HG02763 (cell line): ENCODE measurements at regions not wholly inside any gene's neighbourhood (a gene's known extent, or its start where the extent isn't known, plus 50 kb on each side); places are given as distances from the start of the nearest gene placed in this dataset.

ENCODE experiments used
- ATAC-seq: cut with Tn5 transposase; IDR thresholded peaks from one replicate; pipeline ENCODE4 v1.9.1; 2021; ENCODE audit warnings: mild to moderate bottlenecking, moderate library complexity; ENCODE audit not compliant: unreplicated experiment

DNA sequence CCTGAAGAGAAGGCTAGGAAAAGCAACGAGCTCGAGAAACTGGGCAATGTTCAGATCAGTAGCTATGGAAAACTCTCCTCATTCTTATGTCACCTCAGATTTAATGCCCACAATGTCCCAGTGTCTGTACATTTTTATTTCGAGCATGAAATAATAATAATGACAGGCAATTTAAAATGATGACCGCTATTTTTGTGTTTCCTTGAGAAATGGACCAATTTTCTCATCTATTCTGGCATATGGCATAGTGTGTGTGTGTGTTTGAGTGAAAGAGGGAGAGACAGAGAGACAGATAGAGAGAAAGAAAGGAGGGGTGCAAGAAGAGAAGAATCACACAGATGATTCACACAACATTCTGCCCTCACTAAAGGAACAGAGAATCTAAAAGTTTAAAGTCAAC lies 119.1 kb upstream of the C1orf21 start:
- no peak for ATAC-seq

DNA sequence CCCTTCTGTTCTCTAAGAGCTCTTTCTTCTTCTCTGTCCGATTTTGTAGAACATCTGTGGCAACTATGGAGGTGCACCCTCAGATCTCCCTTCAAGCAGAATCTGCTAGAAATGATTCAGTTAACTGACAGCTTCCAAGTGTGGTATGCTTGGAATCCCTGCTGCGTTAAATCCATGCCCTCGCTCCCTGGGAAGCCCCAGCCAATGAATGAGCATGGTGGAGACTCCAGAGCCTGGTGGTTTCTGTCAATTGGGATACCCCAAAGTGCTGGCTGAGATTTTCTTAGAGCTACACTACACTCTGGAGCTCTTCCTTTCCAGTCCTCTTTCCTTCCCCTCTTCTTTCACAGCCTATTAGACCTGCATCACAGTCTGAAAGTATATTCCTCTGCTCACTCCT lies 116.3 kb upstream of the C1orf21 start:
- no peak for ATAC-seq

DNA sequence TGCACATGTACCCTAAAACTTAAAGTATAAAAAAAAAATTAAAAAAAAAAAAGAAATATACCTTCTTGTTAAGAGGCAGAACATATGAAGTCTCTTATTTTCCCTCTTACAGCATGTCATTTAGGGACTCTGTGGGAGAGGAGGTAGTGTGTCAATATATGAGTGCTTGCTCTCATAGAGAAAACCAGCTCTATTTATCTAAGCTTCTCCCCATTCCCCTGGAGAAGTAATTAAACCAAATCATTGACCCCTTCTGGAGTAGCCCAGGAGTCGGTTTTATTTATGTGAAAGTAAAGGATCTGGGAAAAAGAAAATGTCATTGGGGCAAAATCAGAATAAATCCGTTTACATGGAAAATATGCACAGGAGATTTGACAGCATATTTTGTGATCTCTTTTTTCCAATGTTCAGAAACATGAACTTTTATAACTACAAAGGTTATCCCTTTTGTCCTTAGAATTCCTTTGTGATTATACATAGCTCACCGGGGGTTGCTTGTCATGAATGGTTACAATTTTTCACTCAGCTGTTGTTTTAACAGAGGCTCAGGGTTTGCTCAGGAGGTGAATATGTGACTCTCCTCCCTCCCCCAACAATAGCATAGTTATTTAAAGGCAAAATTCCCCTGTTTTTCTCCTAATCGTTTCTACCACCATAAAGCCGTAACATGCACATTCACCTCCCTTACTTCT lies 114.5 kb upstream of the C1orf21 start:
- ATAC-seq, result no peak

DNA sequence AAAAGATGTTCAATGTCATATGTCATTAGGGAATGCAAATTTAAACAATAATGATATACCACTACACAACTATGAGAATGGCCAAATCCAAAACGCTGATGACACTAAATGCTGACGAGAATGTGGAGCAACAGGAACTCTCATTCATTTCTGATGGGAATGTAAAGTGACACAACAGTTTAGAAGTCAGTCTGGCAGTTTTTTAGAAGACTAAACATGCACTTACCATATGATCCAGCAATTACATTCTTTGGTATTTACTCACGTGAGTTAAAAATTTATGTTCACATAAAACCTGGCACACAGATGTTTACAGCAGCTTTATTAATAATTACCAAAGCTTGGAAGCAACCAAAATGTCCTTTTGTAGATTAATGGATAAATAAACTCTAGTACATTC lies 110.4 kb upstream of the C1orf21 start:
- no peak for ATAC-seq

DNA sequence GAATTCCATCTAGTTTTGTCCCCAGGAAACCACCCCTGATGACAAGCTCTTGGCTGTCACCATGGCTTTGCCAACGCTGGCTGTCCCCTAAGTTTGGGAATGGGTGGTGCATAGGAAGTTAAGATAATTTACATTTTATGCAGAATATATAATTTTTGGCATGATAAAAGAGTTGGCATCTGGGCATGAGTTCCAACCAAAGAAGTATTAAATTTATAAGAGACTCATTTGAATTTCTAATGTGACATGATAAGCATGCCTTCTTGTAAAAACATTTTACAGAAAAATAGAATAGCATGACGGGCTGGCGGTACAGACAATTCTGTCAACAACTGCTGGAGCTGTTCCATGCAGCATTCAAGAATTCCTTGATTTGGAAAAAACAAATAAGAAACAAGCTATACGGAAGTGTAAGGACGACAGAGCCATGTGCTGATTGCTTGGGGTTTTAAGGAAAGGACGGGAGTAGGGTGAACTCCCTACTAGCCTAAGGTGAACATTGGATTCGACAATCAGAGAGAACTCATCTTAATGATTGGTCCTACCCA lies 106.8 kb upstream of the C1orf21 start:
- no peak for ATAC-seq

DNA sequence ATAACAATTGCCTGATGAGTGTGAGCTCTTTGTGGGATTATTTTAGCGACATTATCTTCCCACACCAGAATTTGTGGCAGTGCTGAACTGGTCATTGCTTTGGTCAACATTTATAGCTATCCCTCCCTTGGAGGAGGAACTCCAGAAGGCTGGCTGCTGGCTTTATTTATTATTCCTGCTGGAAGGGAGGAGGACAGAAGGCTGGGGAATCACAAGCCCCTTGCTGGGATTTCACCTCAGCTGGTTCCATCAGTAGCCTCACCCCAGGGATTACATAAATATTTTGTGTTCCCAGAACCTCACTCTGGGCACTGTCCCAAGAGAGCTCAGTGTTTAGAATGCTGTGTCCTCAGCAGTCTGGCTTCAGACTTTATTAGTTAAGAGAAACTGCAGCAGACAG lies 102.8 kb upstream of the C1orf21 start:
- no peak for ATAC-seq

DNA sequence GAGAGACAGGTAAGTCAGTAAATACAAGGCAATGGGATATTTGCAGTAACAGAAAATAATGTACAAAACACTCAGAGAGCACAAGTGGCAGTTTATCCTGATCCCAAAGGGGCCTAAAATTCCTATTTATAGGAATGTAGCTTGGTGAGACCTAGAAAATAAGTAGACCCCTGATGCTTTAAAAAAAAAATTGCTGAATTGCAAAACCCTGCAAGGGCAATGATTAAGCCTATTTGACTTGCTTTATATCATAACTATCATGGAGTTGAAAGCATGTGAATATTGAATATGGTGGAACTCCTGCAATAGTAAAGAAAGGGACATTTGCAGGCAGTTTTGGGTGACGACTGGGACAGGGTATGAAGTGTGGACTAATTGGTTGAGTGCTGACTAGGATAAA lies 101.9 kb upstream of the C1orf21 start:
- no peak for ATAC-seq

DNA sequence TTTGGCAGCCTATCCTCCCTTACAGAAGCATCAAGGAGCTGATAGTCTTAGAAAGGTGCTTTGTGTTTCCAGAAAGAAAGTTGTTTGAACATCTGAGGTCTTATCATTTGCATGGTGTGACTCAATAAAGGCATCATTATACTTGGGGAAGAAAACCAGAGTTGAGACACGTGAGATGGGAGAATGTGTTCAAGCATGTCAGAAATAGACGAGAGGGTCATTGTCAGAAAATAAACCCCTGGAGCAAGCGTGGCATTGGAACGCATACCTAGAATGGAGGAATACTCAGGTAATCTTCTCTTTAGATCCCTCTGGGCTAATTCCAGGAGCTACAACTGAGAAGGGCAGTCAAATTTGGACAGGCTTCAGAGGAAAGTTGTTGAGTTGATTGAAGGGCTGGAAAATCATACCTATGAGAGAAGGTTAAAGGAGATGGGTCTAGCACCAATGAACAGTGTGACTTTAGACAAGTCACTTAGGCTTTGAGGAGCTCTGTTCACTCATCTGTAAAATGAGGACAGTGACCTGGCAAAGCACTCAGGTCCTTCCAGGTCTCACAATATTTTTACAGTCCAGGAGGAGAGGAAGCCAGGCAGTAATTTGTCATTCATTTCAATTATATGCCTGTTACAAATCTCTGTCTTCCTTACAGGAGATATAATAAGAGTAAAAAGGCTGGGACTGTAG lies 101.3 kb upstream of the C1orf21 start:
- no peak for ATAC-seq

DNA sequence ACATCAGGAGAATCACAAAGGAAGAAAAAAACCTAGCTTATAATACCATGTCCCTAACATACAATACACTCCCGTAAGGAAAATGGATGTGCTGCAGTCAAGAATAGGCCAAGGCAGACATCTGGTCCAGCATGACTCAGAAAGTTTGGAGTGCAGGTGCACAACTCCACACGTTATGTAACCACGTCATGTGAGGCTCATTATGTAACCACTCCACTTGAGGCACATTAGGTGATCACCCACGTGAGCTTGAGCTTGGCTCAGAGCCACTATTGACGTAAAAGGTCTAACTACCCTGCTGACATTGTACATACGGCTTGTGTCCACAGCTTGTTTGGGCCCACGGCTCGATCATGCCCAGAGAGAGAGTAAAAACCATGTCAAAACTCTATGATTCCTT lies 99.8 kb upstream of the C1orf21 start:
- ATAC-seq, result no peak

DNA sequence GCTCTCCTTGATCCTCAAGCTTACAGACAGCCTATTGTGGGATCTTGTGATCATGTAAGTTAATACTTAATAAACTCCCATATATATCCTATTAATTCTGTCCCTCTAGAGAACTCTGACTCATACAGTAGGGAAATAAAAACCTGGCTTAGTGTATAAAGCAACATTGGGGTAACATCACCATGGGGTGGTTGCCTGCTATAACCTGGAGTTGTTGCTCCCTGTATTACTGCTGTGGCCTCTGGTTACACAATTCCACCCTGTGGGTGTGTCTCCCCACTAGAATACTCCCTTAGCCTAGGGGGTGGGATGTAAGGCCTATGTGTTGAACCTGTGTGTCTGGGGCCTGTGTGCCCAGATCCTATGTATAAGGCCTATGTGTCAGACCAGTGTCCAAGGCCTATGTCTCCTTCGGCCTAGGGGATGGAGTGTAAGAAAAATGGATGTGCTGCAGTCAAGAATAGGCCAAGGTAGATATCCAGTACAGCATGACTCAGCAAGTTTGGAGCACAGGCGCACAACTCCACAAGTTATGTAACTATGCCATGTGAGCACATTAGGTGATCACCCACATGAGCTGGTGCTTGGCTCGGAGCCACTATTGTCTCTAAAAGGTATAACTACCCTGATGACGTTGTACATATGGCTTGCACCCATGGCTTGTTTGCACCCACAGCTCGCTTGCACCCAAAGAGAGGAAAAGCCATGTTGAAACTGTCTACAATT lies 96.8 kb upstream of the C1orf21 start:
- no peak for ATAC-seq

DNA sequence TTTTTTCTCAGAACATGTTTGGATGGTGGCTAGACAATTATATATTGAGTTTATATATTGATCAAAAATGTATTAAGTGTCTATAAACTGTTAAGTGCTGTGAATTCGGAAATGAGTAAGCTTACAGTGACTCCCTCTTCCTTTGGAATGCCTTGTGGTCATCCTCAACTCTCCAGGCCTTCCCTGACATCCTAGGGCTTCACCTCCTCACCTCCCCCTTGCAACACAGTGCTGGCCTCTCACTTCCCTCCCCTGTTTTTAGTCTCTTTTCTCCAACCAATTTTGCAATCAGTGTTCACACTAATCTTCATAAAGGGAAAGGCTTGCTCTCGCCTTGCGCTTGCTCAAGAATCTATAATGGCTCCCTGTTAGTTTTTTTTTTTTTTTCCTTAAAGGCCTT lies 95.1 kb upstream of the C1orf21 start:
- no peak for ATAC-seq

DNA sequence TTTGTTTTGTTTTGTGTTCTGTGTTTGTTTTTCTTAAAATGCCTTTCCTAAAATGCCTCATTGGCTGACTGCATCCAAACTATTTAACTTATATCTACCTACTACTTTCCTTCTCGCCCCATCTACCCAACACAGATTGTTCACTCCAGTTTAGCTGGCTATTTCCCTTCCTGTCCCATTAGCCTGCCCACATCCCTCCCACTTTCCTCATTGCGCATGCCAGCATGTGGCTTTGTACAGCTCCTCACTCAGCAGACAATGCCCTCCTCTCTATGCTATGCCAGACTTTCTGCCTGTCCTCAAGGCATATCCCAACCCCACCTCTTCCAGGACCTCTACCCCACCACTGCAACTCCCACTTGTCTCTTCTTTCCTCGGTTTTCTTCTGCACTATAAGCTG lies 94.7 kb upstream of the C1orf21 start:
- ATAC-seq, result no peak

DNA sequence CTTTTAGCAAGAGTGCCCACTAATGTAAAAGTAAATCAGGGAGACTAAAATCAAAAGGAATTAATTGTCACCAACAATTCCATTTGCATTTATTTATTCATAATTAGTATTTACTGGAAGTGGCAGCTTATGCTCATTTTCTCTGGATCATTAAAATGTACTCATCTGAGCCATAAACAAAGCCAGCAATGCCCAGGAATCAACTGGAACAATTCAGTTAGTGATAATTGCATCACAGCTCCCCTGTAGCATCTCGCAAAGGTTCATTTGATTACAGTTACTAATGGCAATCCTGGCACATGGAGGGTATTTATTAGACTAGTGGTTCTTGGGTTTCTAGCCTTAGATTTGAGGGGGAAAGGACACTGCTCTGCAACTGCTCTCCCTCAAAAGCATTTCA lies 92.7 kb upstream of the C1orf21 start:
- no peak for ATAC-seq

DNA sequence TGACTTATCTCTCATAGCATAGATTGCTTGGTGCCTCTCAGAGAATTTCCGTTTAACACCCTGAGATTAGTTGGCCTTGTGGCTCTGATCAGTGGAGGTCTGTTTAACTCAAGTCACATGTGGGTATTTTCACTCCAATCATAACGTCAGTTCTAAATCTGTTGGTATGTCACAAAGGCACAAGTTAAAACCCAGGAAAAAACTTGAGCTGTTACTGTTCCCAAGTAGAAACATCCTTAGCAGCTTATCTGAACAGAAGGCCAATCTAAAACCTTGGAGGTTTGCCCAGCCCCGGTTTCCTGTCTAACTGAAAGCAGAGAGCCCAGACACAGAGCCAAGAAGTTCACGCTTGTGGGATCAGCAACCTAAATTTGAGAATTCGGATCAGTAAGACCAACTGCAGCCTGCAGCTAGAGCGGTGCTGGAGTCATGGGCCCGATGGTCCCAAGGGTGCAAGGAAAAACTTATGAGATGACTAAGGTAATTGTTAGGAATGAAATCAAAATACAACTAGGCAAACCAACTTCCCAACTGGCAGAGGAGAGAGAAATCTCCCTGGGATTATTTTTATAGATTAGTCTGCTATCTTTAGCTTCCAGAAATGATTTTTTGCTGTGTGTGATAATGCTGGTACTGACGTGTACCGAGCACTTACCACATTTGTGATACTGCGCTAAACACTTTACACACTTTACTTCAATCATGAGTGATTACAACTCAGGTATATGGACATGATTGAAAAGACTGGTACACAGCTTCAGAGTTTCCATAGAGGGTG lies 90.2 kb upstream of the C1orf21 start:
- no peak for ATAC-seq

DNA sequence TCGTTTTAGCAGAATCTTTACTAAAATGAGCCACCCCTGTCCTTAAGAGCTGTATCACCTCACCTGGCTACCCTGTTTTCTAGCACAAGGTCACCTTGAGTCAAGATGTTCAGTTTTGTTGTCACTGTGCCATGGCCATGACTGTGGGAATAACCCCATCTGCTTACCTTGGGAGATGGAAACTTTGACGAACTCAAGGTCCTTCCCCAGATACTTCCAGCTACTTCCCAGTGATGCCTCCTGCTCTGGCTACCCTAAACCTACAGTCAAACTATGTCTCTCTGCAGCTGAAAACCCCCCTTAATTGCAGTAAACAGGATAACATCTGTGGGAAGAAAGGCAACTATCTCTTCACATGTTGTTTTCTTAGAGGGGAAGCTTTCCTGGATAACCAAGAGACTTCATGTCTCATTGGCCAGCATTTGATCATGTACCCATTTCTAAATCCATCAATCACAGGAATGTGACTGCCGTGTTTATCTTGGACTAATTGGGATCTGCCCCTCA lies 89.5 kb upstream of the C1orf21 start:
- no peak for ATAC-seq

DNA sequence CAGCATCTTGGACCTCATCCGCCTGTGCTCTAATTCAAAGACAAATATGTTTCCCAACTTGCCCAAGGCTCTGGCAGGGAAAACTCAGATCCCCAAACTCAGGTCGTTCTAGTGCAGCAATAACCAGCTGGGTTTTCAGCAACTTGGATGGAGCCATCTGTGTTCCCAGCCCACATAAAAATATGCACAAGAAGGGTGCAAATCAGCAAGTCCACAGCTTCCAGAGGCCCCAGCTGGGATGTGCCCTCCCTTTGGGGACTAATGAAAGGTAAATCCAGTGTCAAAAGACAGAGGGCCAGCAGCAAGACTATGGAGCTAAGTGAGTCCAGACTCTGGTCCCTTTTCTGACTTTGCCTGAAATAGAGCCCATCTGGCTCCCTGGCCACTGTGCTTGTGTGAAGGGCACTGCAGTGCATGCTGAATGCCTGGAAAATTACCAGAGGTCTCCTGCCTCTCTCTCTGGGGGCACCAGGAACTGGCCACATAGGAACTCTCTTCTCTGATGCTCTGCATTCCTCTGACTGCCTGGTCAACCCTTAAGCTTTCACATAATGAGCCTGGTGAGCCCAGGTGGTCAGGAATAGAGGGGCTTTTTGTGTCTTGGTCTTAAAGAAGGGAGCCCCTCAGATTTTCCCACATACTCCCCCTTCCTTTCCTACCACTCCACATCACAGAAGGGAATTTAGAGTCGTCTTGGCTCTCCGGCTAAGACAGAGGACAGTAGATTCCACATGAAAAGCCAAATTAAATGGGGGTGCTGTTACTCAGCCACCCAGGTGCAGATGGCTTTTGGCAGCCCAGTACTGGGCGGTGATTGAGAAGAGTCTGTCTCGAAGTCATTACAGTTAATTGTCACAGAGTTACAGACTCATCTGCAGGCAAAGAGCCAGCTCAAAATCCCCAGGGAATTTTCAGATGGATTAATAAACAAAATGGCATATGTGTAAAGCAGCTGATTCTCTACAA lies 88.1 kb upstream of the C1orf21 start:
- no peak for ATAC-seq

DNA sequence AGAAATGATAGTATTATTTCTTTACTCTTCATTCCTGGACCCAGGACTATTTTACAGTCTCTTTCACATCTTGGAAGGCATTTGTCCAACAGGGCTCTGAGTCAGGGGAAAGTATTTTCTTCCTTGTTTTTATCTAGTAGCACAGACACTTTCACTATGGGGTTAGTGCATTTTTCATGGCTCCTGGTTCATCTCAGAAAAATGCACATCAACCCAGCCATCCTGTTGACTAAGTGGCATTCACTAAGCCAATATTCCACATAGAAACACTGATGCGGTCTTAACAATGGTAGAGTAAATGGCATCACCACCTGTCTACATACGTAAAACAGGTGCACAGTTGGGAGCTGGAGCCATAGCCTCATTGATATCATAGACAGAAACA lies 87.4 kb upstream of the C1orf21 start:
- ATAC-seq, result no peak

DNA sequence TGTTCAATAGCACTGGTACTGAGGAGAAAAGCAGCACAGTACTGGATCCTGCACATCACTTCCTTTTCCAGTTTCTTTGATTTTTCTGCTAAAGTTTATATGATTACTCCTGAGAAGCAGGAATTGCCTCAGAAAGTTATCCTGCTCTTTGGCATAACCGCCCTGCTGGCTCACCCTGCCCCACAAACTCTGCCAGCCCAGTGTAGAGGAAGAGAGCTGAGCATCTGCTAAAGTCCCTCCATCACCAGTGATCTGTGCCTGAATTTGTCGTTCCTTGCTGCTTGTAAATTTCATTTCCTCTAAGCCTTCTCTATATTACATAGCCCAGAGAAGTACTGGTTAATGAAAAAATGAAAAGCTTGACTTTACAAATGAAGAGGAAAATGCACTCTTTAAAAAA lies 87.0 kb upstream of the C1orf21 start:
- ATAC-seq, result no peak

DNA sequence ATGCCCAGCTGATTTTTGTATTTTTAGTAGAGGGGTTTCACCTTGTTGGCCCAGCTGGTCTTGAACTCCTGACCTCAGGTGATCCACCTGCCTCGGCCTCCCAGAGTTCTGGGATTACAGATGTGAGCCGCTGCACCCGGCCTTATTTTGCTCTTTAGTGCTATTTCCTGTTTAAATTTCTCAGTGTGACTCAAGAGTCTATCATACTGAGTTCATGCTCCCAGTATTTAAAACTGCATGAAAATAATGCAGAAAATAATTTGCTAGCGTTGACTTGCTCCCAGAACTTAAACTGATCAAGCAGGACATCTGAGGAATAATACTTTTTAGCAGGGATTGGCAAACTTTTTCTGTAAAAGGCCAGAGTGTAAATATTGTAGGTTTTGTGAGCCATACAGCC lies 86.4 kb upstream of the C1orf21 start:
- no peak for ATAC-seq

DNA sequence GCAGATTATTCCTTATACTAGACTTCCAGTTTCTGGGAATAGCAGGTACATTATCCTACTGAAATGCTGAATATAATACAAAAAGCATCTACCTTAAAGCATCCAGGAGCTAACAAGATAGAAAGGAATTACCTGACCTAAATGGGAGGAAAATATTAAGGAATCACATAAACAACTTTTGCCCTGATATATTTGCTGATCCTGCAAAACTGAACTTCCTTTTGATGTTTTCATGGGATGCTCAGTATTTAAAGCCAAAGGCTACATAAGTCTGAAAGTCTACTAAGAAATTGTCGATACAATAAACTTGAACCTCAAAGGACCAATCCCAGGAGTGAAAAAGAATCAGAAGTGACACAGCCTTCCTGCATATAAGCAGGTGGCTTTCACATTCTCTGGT lies 85.6 kb upstream of the C1orf21 start:
- ATAC-seq, result no peak
